ENCODE measurements at regions not wholly inside any gene's neighbourhood (a gene's known extent, or its start where the extent isn't known, plus 50 kb on each side); places are given as distances from the start of the nearest gene placed in this dataset.

DNA sequence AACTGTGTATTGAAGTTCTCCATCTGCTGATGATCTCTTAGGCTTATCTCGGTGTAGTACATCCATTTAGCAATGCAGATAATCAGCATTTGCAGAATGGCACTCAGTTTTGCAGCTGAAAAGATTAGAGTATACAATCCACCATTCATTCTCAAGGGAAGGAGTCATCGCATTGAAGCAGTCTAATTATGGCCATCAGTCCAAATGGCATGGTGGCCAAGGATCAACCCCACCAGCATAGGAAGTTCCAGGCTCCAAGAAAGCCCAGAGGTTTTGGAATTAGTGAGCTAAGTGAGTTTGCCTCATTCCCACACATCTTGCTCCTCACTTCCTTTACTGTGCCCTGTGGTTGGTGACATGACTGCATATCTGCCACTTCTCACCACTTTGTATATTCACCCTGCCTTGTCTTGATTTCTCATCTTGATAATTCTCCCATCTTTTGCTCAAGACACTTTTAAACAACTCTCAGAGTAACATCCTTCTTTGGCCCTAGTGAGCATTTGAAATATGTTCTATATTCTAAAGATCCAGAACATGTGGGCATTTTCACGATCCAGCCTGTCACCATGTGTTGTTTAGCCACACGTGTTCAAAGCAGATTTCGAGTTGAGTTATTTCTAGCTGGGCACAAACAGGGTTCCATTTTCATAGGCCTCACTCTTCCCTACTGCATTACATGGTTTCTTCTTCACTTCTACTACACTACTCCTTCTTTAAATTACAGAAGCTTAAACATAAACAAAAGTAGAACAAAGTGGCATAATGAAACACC lies 1119.8 kb downstream of the TSN start:
- no peak for DNase-seq (ENCODE audit: low read depth)

DNA sequence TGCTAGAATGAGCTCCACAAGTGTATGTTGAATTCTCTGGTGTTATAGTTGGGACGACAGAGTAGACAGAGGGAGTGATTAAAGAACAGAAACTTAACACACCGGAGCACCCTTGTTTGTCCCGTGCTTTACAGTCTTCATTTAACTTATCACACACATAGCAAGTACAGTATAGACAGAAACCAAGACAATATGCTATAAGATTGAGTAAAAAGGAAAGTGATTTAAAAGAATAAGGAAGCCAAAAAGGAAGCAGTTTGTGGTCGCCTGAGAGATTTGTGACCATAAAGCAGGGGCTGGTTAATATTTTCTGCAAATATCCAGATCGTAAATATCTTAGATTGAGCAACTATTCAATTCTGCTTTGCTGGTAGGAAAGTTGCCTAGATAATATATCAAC lies 1128.4 kb downstream of the TSN start:
- no peak for DNase-seq (ENCODE audit: low read depth)

DNA sequence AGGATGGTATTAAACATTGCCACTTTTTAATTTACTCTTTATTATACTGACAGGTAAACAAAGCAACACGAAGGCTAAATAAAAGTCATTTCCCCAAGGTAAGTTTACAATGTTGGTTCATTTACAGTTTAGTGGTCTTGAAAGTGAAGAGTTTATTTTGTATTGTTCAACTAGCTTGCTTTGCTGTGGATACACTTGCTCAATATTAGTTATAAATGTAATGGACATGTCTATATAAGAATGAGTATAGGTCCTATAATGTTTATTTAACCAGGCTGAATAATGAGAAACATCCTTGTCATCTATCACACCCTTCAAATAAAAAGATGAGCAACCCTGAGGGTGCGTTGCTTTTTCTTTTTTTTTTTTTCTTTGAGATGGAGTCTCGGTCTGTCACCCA lies 1129.4 kb downstream of the TSN start:
- DNase-seq (ENCODE audit: low read depth): no peak

DNA sequence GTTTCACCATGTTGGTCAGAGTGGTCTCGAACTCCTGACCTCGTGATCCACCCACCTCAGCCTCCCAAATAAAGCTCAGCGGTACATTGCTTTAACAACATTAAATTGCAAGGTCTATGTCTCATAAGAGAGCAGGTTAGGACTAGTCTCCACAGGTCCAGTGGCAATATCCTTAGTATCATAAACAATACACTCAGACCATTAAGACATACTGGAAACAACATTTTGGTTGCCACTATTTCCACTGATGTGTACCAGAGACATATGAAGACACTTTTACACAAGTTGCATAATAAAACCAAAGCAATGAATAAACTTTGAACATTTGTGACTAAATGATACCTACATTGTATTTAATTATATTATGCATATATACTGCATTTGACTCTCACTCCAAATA lies 1130.0 kb downstream of the TSN start:
- no peak for DNase-seq (ENCODE audit: low read depth)

DNA sequence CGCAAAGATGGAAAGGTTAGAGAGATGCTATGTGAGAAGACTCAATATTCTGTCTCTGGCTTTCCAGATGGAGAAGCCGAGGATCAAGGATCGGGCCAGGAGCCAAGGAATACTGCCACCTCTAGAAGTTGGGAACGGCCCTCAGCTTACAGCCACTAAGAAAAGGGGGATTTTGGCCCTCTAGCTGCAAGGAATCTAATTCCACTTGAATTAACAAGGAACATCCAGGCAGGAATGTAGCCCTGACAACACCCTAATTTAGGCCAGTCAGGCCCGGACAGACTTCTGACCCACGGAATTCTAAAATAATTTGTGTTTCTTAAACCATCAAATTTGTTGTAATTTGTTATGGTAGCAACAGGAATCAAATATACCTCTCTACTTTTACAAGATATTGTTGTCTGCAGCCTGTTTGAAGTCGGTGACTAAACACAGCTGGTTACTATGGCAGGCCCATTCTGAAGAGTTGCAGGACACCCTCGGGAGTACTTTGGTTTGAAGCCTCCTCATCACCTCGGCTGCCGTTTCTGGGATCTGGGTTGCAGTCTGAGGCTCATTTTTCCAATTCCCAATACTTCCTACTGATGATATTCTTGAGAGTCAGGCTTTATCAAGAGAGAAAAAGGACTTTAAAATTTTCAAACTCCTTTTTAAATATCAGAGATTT lies 1131.2 kb downstream of the TSN start:
- DNase-seq (ENCODE audit: low read depth): no peak

DNA sequence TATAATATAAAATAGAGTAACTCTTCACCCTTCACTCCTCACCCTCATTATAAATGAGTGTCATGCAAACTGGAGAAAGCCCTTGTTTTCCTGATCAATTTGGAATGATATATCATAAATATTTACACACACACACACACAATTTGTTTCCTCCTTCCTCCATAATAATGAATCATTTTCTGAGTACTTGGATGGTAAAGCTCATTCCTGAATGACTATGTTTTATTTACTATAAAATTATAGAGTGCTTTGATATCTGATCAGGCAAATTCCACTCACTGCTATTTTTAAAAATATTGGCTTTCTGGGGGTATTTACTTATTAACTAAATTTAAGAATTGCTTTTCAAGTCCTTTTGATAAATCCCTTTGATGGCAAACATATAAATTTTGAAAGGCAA lies 1125.5 kb upstream of the CNTNAP5 start:
- DNase-seq (ENCODE audit: low read depth): no peak

DNA sequence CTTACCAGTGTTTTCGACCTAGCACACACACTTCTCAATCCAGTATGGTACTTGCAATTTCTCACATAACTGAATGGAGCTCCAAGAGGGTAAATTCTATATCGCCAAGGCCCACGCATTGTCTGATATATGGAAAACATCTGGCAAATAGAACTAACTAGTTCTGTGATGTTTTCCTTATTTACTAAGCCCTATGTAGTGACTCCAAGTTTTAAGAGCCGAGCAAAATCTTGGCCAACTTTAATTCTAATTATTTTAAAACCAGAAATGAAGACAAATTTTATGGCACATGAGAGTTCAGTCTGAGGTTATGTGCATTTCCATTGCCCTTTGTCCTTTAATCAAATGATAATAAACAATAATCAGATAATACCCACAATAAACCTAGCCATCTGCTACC lies 1119.7 kb upstream of the CNTNAP5 start:
- no peak for DNase-seq (ENCODE audit: low read depth)

DNA sequence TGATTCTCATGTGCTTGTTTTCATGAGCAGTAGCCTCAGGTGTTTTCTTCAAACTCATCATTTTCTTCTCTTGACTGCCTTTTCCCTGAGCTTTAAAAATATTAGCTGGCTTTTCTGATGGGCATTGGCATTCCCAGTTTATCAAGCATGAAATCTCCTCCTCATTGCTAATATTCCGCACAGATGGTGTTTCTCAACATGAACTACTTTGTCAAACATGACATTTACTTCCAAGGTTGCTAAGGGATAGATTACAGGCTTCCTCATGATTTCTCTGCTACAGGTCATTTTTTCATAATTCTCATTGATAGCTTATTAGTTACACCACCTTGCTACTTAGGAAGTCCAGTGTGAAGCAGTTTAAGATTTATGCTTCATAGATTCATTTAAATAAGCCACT lies 1116.9 kb upstream of the CNTNAP5 start:
- no peak for DNase-seq (ENCODE audit: low read depth)

DNA sequence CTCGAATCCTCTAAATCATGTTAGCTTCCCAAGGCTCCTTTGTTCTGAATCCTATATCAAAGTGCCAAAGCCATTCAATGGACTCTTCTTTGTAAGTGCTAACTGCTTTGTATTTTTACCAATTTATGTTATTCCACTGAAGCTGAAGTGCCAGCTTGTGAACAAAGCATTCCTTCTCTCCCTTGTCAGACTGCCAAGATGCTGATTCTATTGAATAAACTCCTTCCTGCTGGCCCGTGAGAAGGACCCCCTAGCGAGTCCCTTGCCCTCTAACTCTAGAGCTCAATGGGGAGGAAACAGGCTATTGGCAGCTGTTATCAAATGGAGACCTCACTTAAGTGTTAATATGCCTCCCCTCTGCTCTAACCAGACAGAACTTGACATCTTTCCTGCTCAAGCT lies 1097.9 kb upstream of the CNTNAP5 start:
- no peak for DNase-seq (ENCODE audit: low read depth)

DNA sequence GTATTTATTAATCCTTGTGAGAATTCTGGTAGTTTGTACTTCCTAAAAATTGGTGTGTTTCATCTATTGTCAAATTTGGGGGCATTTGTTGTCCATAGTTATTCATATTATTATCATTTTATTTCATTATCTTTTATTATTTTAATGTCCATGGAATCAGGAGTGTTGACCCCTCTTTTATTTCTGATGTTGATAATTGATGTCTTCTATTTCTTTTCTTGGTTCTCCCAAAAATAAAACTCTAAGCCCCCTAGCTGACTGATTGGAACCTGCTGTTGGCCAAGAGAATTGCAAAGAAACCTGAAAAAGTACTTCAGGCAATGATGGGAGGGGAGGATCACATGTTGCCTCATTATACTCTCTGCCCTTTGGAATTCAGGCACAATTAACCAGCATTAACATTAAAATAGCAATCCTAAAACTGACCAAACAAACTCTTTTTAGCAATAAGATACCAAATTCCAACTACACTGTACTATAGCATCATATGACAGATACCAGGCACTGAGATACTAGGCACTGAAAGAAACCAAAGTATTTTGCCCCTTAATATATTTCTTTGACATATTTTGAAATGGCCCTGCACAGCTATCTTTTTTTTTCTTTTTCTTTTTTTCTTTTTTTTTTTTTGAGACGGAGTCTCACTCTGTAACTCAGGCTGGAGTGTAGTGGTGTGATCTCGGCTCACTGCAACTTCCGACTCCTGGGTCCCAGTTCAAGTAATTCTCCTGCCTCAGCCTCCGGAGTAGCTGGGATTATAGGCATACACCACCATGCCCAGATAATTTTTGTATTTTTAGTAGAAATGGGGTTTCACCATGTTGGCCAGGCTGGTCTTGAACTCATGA lies 1097.2 kb upstream of the CNTNAP5 start:
- DNase-seq (ENCODE audit: low read depth): no peak

DNA sequence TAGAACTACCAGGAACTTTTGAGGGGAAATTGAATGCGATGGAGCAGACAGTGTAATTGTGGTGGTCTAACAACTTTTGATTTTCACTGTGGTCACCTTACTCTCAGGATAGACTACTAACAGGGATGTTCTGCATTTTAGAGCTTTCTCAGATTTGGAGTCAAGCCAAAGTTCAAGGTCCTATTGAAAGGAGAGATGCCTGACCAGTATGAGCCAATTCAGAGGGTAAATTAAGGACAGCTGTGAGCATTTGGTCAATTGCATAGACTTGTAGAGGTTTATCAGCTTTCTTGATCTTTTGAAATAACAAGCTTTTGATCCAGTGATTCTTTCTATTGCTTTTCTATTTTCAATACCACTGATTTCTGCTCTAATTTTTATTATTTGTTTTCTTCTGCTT lies 1095.7 kb upstream of the CNTNAP5 start:
- DNase-seq (ENCODE audit: low read depth): no peak

DNA sequence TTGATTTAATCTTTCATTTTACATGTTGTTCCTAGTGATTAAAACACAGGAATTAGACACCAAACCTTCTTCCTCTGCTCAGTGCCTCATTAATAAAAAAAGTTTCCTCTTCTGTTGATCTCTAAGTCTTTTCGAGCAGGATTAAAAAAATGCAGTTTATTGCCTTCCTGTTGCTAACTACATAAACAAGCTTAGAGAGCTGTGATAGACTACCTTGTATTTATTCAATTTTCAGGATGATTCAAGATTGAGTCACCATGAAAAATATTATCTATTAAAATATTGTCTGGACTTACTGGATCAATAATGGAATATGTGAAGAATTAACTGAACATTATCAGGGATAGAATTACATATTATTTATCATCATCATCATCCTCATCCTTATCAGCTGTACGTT lies 1089.6 kb upstream of the CNTNAP5 start:
- DNase-seq (ENCODE audit: low read depth): no peak

DNA sequence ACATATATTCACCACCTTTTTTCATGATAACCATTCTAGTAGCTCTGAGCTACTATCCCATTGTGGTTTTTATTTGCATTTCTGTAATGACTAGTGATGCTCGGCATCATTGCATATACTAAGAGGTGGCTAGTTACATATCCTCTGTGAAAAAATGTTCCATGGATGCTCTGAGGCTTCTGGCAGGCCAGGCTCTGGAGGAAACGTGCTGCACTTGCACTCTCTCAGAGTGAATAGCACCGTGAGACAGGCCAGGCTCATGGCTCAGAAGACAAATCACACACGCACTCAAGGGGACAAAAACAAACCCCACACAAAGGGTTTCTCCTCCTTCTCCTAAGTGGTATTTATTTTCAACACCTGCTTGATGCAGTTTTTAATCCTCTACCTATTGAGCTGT lies 1085.3 kb upstream of the CNTNAP5 start:
- no peak for DNase-seq (ENCODE audit: low read depth)

DNA sequence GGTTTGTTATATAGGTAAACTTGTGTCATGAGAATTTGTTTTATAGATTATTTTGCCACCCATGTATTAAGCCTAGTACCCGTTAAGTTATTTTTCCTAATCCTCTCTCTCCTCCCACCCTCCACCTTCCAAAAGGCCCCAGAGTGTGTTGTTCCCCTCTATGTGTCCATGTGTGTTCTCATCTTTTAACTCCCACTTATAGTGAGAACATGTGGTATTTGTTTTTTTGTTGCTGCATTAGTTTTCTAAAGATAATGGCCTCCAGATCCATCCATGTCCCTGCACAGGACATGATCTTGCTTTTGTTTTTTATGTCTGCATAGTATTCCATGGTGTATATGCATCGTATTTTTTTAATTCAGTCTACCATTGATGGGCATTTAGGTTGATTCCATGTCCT lies 1075.6 kb upstream of the CNTNAP5 start:
- DNase-seq (ENCODE audit: low read depth): no peak

DNA sequence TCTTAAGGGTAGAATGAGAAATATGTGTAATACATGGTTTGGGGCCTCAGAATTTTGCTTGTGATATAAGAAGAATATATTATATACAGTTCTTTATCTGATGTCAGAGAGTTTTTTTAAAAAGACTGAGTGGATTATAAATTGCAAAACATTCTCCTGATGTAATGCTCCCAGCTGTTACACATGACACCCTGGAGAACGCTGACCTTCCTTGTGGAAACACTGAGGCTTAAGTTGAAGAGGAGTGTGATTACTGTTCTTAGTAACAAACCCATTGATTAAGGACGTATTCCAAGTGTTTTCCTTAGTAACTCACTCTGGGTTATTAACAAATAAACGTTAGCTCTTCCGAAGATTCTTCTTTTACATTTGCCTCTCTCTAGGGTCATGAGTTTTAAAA lies 1069.3 kb upstream of the CNTNAP5 start:
- no peak for DNase-seq (ENCODE audit: low read depth)

DNA sequence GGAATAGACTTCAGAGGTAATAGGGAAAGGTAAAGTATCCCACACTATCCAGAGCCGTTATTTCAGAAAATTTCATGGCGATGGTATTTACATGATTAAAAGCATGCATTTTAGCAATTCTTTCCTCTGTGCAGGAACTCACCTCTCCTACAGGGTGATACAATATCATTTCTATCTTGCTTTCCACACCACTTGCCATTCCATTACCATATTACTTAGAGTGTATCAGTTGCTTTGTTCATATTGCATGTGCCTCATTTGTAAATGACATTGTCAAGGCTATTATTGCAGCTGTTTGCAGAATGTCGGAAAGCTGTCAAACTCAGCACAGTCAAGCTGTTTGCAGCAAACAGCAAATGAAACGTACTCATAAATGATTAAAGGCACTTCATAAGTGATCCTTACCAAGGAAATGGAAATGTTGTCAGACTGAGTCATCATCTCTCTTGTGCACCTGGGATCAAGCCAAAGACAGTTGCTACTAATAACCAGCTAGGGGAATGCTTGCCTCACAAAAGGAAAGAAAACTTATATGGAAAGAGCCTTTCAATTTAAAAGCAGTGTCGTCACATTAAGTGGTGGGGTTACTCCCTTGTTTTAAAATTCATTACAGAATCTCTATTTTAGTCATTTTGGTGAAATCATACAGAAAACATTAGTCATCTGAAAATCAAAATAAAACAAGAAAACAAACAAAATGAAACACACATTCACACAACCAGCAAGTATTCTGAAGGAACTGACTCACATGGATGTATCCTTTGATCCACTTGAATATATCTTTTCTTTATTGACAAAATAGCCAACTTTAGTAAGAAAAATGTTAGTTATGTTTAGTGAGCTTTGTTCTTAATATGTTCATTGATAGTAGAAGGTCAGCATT lies 1064.1 kb upstream of the CNTNAP5 start:
- no peak for DNase-seq (ENCODE audit: low read depth)

DNA sequence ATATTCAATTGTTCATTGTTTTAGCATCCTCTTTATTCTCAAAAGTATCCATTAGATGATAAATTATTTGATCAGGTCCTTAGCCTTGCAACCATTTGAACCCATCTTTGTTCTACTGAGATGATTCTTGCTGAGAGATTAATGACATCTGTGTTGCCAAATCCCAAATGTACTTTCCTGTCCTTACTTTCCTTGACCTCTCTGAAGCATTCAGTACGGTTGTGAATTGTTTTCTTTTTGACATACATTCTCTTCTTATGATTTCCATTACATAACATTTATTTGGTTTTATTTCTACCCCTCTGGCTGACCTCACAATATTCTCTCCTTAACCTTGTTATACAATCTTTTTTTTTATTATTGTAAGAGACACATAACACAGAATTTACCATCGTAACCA lies 1058.6 kb upstream of the CNTNAP5 start:
- DNase-seq (ENCODE audit: low read depth): no peak

DNA sequence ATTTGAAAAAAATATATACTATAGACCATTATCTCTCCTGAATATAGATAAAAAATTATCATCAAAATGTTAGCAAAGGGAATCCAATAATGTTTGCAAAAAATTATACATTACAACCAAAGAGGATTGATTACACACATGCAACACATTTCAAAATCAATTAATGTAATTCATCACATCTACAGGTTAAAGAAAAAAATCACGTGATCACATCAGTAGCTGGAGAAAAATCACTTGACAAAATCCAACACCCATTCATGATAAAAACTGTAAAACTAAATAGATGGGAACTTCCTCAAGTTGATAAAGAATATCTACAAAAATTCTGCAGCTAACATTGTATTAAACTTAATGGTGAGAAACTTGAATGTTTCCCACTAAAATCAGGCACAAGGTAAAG lies 1047.5 kb upstream of the CNTNAP5 start:
- DNase-seq (ENCODE audit: low read depth): no peak

DNA sequence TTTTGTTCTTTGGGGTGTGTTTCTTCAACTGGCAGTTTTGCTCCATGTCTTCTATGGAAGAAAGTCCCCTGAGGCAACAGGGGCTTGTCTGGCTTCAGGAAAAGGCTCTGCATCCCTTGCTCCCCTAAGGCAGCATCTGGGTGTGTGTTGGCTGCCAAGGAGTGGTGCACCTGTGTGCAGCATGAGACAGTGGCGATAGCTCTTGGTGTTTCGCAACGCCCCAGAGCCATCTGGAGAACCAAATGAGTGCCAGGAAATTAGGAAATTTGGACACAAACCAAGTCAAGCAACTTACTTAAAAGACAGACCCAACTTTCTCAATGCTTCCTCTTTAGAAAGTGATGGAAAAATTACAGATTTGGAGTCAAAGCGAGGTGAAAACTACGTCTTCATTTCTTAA lies 1044.4 kb upstream of the CNTNAP5 start:
- DNase-seq (ENCODE audit: low read depth): no peak

DNA sequence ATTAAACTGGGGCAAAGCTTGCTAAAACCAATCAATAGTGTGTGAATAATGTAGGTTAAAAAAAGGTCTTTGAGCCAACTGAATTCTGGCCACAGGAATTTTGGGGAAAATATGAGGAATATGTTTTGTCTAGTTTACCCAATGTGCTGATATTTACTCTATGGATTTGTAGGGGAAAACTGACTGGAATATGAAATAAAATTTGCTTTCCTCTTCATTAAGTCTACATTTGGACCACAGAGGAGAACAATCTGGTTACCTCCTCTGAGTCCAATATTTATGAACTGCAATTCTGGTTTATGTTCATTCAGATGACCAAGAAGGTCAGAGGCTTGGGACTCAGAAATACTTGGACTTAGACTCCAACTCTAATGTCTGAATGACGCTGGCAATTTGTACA lies 1042.2 kb upstream of the CNTNAP5 start:
- DNase-seq (ENCODE audit: low read depth): no peak

DNA sequence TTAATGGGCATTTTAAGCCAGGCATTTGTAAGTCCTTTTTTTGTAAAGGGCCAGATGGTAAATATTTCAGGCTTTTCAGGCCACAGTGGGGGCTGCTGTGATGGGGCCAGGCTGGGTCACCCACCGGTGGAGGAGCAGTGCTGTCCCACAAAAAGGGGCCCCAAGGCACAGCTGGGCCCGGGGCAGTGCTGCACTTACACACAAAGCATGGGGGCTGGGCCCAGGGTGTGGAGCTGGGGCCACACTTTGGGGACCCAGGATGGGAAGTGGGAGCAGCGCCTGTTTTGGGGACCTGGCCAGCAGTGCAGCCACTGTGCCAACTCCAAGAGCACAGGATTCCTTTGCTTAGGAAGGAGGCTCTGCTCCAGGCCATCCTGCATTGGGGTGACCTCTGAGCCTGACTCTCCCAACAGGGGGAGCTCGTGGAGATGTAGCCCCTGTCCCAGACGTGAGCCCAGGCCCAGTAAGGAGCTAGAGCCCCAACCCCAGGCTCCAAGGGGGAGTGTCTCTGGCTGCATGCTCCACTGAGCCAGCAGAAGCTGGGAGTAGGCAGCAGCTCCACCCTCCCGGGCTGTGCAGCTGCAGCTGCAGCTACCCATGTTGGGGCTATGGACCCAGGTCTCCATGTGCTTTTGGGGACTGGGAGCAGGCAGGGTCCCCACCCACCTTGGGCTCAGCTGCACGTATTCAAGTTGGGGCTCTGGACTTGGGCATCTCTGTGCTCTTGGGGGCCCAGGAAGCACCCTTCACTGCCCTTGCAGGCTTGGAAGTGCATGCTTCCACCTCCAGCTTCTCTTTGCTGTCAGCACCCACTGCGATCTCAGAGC lies 1036.5 kb upstream of the CNTNAP5 start:
- no peak for DNase-seq (ENCODE audit: low read depth)
